ENCODE measurements at regions not wholly inside any gene's neighbourhood (a gene's known extent, or its start where the extent isn't known, plus 50 kb on each side); places are given as distances from the start of the nearest gene placed in this dataset.
"Not testable (repeated sequence)": the region's sequence is repeated elsewhere in the genome, so short reads cannot be mapped to it uniquely, and the experiment has no call there.

GRCh38 chr5:124494540-124495116 lies 251.8 kb downstream of the ZNF608 start:
- TF ChIP-seq Cebpa-rat (IDR thresholded peaks at IDR 0.05): no peak
- no peaks in the 10 kb centered on the region for H3K4me1 ChIP-seq
- H3K27ac ChIP-seq: no peak overlapping the region
- H3K4me2 ChIP-seq: no peak overlapping the region
- no peak overlapping the region for H3K4me3 ChIP-seq
- H4K20me1 ChIP-seq: no peaks in the 10 kb centered on the region
- H3K9ac ChIP-seq: no peak overlapping the region
- no peaks in the 10 kb centered on the region for H3K27me3 ChIP-seq
- H3K9me3 ChIP-seq (replicated peaks in 1 of 11): peaks cover 27 to 36% (median 32%) of the 10 kb centered on the region in 11 experiments
- no peaks in the 10 kb centered on the region; a peak in 1 of 22 replicates for H3K36me3 ChIP-seq

DNA sequence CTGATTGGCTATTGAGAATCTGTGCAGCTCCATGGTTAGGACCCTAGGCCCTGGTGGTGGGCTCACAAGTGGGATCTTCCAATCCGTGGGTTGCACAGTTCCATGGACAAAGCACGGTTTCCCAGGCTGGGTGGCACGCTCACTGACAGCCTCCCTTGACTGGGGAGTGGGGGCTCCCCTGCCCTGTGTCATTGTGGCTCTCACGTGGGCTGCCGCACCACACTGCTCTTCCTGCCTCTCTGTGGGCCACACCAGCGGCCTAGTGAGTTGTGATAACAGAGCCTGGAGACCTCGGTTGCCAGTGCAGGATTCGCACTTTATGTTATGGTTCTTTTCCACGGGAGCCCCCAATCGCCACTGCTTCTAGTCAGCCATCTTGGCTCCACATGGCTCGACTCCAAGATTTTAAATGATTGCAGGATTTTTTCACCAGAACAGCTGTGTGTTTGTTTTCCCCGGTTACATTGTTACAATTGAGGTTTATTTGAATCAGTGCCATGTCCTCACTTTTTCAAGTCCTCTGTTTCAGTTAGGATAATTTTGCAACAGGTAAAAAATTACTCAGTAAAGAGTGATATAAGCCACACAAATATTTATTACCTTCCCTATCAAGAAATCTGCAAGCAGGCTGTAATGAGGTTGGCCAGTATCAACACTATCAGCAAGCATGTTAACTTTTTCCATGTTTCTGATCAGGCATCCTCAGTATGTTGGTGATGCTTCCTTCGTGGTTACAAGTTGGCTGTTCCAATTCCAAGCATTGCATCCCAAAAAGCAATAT lies 253.8 kb downstream of the ZNF608 start:
- no peaks in the 10 kb centered on the region for H3K4me1 ChIP-seq
- H3K36me3 ChIP-seq: no peaks in the 10 kb centered on the region; a peak in 1 of 22 replicates
- no peak overlapping the region for H3K9ac ChIP-seq
- TF ChIP-seq Cebpa-rat (IDR thresholded peaks at IDR 0.05): no peak
- no peaks in the 10 kb centered on the region for H3K27me3 ChIP-seq
- H3K4me2 ChIP-seq: no peak overlapping the region
- no peaks in the 10 kb centered on the region for H4K20me1 ChIP-seq
- H3K27ac ChIP-seq: no peak overlapping the region
- H3K4me3 ChIP-seq: no peak overlapping the region
- peaks cover 44 to 56% (median 52%) of the 10 kb centered on the region in 11 experiments for H3K9me3 ChIP-seq (replicated peaks in 1 of 11)

DNA sequence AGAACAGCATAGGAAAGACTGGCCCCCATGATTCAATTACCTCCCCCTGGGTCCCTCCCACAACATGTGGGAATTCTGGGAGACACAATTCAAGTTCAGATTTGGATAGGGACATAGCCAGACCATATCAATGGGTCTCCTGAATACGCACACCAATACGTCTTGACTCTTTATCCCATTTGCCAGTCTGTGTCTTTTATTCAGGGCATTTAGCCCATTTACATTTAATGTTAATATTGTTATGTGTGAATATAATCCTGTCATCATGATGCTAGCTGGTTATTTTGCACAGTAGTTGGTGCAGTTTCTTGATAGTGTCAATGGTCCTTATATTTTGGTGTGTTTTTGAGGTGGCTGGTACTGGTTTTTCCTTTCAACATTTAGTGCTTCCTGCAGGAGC lies 256.1 kb downstream of the ZNF608 start:
- H3K27ac ChIP-seq, H3K36me3 ChIP-seq, H3K4me2 ChIP-seq, H3K4me3 ChIP-seq, H3K27me3 ChIP-seq, H3K4me1 ChIP-seq, H3K9ac ChIP-seq, H4K20me1 ChIP-seq: not testable (repeated sequence)
- peaks cover 47 to 70% (median 60%) of the 10 kb centered on the region in 11 experiments for H3K9me3 ChIP-seq (replicated peaks in 1 of 11)

GRCh38 chr5:124481419-124481818 lies 265.0 kb downstream of the ZNF608 start:
- no peak overlapping the region for H3K9ac ChIP-seq
- H3K27me3 ChIP-seq: no peaks in the 10 kb centered on the region
- H3K9me3 ChIP-seq (replicated peaks in 1 of 11): peaks cover 0 to 17% (median 3%) of the 10 kb centered on the region in 11 experiments; a peak in 10 of 22 replicates
- peaks cover 0 to 10% (median 0%) of the 10 kb centered on the region in 10 experiments; a peak in 6 of 20 replicates for H3K4me1 ChIP-seq
- H3K4me2 ChIP-seq: peak overlapping the region in 2 of 11 experiments; percentile 11 to 34; a peak in 2 of 22 replicates
- no peak overlapping the region for H3K27ac ChIP-seq
- H4K20me1 ChIP-seq: no peaks in the 10 kb centered on the region
- TF ChIP-seq Cebpa-rat (IDR thresholded peaks at IDR 0.05): no peak
- no peaks in the 10 kb centered on the region for H3K36me3 ChIP-seq
- no peak overlapping the region for H3K4me3 ChIP-seq

DNA sequence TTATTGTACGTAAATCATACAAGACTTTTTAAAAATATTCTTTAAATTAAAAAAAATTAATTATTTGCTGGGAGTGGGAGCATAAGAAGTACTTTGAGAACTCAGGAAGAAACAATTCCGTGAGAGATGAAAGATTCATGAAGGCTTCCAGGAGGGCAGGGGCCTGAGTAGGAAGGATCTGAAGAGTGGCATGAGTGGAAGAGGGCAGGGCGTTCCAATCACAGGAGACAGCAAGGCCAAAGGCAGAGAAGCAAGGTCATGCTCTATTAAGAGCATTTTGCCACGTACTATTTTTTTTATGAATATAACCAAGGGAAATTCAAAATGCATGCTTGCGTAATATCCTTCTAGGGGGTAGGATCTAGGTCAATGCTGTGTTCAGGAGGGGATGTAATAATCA lies 265.5 kb downstream of the ZNF608 start:
- TF ChIP-seq Cebpa-rat (IDR thresholded peaks at IDR 0.05): no peak
- Histone ChIP-seq H3K4me1 (peaks cover 0 to 10% (median 0%) of the 10 kb centered on the region in 10 experiments; a peak in 6 of 20 replicates), H3K36me3 (no peaks in the 10 kb centered on the region), H3K9me3 (replicated peaks in 1 of 11) (peaks cover 0 to 14% (median 0%) of the 10 kb centered on the region in 11 experiments; a peak in 8 of 22 replicates), H3K27ac (no peak overlapping the region), H3K27me3 (no peaks in the 10 kb centered on the region), H3K4me3 (no peak overlapping the region), H4K20me1 (no peaks in the 10 kb centered on the region), H3K9ac (no peak overlapping the region), H3K4me2 (peak overlapping the region in 5 of 11 experiments; percentile 6 to 34 (median 11); a peak in 4 of 22 replicates)

- peaks cover 0 to 10% (median 0%) of the 10 kb centered on the region in 10 experiments; a peak in 6 of 20 replicates for H3K4me1 ChIP-seq
- H3K9ac ChIP-seq: no peak overlapping the region
- no peaks in the 10 kb centered on the region for H3K27me3 ChIP-seq
- no peak overlapping the region for H3K27ac ChIP-seq
- peaks cover 0 to 14% (median 0%) of the 10 kb centered on the region in 11 experiments; a peak in 7 of 22 replicates for H3K9me3 ChIP-seq (replicated peaks in 1 of 11)
- H3K4me2 ChIP-seq: no peak overlapping the region
- no peak for TF ChIP-seq Cebpa-rat (IDR thresholded peaks at IDR 0.05)
- no peaks in the 10 kb centered on the region for H4K20me1 ChIP-seq
- no peaks in the 10 kb centered on the region for H3K36me3 ChIP-seq
- H3K4me3 ChIP-seq: no peak overlapping the region
Observed at GRCh38 chr5:124480022-124480421, 266.4 kb downstream of the ZNF608 start.

DNA sequence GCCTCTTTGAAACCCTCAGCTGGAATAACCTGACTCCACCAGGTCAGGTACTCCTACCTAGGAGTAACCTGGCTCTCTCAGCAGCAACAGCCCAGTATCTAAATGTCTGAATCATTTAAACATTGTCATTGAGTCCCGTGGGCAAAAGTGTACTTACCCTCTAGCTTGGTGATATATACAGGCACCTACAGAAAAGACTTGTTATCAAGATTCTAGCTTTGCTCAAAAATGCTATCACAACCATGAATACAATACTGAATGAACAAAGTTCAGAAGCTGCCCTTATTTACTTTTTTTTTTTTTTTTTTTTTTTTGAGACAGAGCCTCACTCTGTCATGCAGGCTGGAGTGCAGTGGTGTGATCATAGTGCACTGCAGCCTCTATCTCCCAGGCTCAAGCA lies 268.2 kb downstream of the ZNF608 start:
- H4K20me1 ChIP-seq: no peaks in the 10 kb centered on the region
- no peaks in the 10 kb centered on the region for H3K36me3 ChIP-seq
- no peak overlapping the region for H3K4me2 ChIP-seq
- H3K9ac ChIP-seq: no peak overlapping the region
- H3K4me3 ChIP-seq: no peak overlapping the region
- peaks cover 0 to 8% (median 0%) of the 10 kb centered on the region in 11 experiments; a peak in 7 of 22 replicates for H3K9me3 ChIP-seq (replicated peaks in 1 of 11)
- H3K27ac ChIP-seq: no peak overlapping the region
- TF ChIP-seq Cebpa-rat (IDR thresholded peaks at IDR 0.05): no peak
- H3K4me1 ChIP-seq: peaks cover 0 to 10% (median 0%) of the 10 kb centered on the region in 10 experiments; a peak in 6 of 20 replicates
- H3K27me3 ChIP-seq: no peaks in the 10 kb centered on the region

GRCh38 chr5:124477577-124477976 lies 268.9 kb downstream of the ZNF608 start:
- Histone ChIP-seq H3K4me2 (no peak overlapping the region), H3K27ac (no peak overlapping the region), H3K4me3 (no peak overlapping the region), H4K20me1 (no peaks in the 10 kb centered on the region), H3K4me1 (peaks cover 0 to 10% (median 0%) of the 10 kb centered on the region in 10 experiments; a peak in 6 of 20 replicates), H3K9ac (no peak overlapping the region), H3K9me3 (replicated peaks in 1 of 11) (peaks cover 0 to 8% (median 0%) of the 10 kb centered on the region in 11 experiments; a peak in 6 of 22 replicates), H3K36me3 (no peaks in the 10 kb centered on the region), H3K27me3 (no peaks in the 10 kb centered on the region)
- TF ChIP-seq Cebpa-rat (IDR thresholded peaks at IDR 0.05): no peak

GRCh38 chr5:124477062-124477461 lies 269.4 kb downstream of the ZNF608 start:
- Histone ChIP-seq H4K20me1 (no peaks in the 10 kb centered on the region), H3K36me3 (no peaks in the 10 kb centered on the region), H3K9me3 (replicated peaks in 1 of 11) (peaks cover 0 to 10% (median 0%) of the 10 kb centered on the region in 11 experiments; a peak in 3 of 22 replicates), H3K27me3 (no peaks in the 10 kb centered on the region), H3K27ac (no peak overlapping the region), H3K9ac (no peak overlapping the region), H3K4me3 (no peak overlapping the region), H3K4me1 (peaks cover 0 to 10% (median 0%) of the 10 kb centered on the region in 10 experiments; a peak in 6 of 20 replicates), H3K4me2 (no peak overlapping the region)
- no peak for TF ChIP-seq Cebpa-rat (IDR thresholded peaks at IDR 0.05)
